ENCODE measurements at regions not wholly inside any gene's neighbourhood (a gene's known extent, or its start where the extent isn't known, plus 50 kb on each side); places are given as distances from the start of the nearest gene placed in this dataset.

GRCh38 chr13:61692691-61693090, 277.0 kb upstream of the PCDH20 start:
- H2AFZ ChIP-seq, result no peak overlapping the region
- no peaks in the 10 kb centered on the region for H3K4me1 ChIP-seq (ENCODE audit: insufficient read depth)

GRCh38 chr13:61685682-61686012, 270.0 kb upstream of the PCDH20 start:
- Histone ChIP-seq H3K4me3 (no peak overlapping the region), H3K27me3 (no peaks in the 10 kb centered on the region), H3K4me2 (no peak overlapping the region), H4K20me1 (ENCODE audit: insufficient read depth, poor library complexity, severe bottlenecking) (no peaks in the 10 kb centered on the region), H3K79me2 (no peaks in the 10 kb centered on the region), H3K9me2 (replicated peaks; ENCODE audit: insufficient read depth) (no peaks in the 10 kb centered on the region), H3K27ac (no peak overlapping the region), H3K36me3 (replicated peaks; ENCODE audit: insufficient read depth, low read depth) (no peaks in the 10 kb centered on the region), H3K4me1 (ENCODE audit: insufficient read depth) (no peaks in the 10 kb centered on the region), H2AFZ (no peak overlapping the region), H3K9me3 (ENCODE audit: low read depth) (no peaks in the 10 kb centered on the region)
- WGBS (ENCODE audit: low lambda C conversion rate, missing lambda C conversion rate), result 53% methylated on average over 2 of the region's 2 CpGs
- no peak for TF ChIP-seq EZH2phosphoT487 (IDR thresholded peaks at IDR 0.05; ENCODE audit: low read depth, severe bottlenecking, unreplicated experiment)
- peak; percentile 61 for TF ChIP-seq CTCF (IDR thresholded peaks at IDR 0.05; ENCODE audit: poor library complexity)
- TF ChIP-seq EZH2 (IDR thresholded peaks at IDR 0.05; ENCODE audit: borderline replicate concordance), result no peak
- DNase-seq (ENCODE audit: low spot score), result peak; percentile 65

More at GRCh38 chr13:61692691-61693090, 277.0 kb upstream of the PCDH20 start:
- Histone ChIP-seq H3K4me2 (no peak overlapping the region), H3K9me2 (replicated peaks; ENCODE audit: insufficient read depth) (no peaks in the 10 kb centered on the region), H3K27me3 (no peaks in the 10 kb centered on the region), H3K9me3 (ENCODE audit: low read depth) (no peaks in the 10 kb centered on the region), H3K27ac (no peak overlapping the region), H3K36me3 (replicated peaks; ENCODE audit: insufficient read depth, low read depth) (no peaks in the 10 kb centered on the region), H4K20me1 (ENCODE audit: insufficient read depth, poor library complexity, severe bottlenecking) (no peaks in the 10 kb centered on the region), H3K79me2 (no peaks in the 10 kb centered on the region), H3K4me3 (no peak overlapping the region)
- no peak for DNase-seq (ENCODE audit: low spot score)
- TF ChIP-seq CTCF (IDR thresholded peaks at IDR 0.05; ENCODE audit: poor library complexity) (no peak), EZH2phosphoT487 (IDR thresholded peaks at IDR 0.05; ENCODE audit: low read depth, severe bottlenecking, unreplicated experiment) (no peak), EZH2 (IDR thresholded peaks at IDR 0.05; ENCODE audit: borderline replicate concordance) (no peak)

- Histone ChIP-seq H3K4me2 (no peak overlapping the region), H3K9me2 (replicated peaks; ENCODE audit: insufficient read depth) (no peaks in the 10 kb centered on the region), H3K36me3 (replicated peaks; ENCODE audit: insufficient read depth, low read depth) (no peaks in the 10 kb centered on the region), H4K20me1 (ENCODE audit: insufficient read depth, poor library complexity, severe bottlenecking) (no peaks in the 10 kb centered on the region), H3K9me3 (ENCODE audit: low read depth) (no peaks in the 10 kb centered on the region), H3K4me1 (ENCODE audit: insufficient read depth) (no peaks in the 10 kb centered on the region), H3K27ac (no peak overlapping the region), H3K4me3 (no peak overlapping the region), H3K79me2 (no peaks in the 10 kb centered on the region), H3K27me3 (no peaks in the 10 kb centered on the region), H2AFZ (no peak overlapping the region)
- DNase-seq (ENCODE audit: low spot score), result no peak
- no peak for TF ChIP-seq EZH2 (IDR thresholded peaks at IDR 0.05; ENCODE audit: borderline replicate concordance)
- no peak for TF ChIP-seq EZH2phosphoT487 (IDR thresholded peaks at IDR 0.05; ENCODE audit: low read depth, severe bottlenecking, unreplicated experiment)
- TF ChIP-seq CTCF (IDR thresholded peaks at IDR 0.05; ENCODE audit: poor library complexity), result no peak
- 81% methylated on average over 4 of the region's 4 CpGs for WGBS (ENCODE audit: low lambda C conversion rate, missing lambda C conversion rate)
These were observed 269.5 kb upstream of the PCDH20 start for GRCh38 chr13:61684976-61685681.

Data from hepatocyte (in vitro differentiated cells).